Neural progenitor cell (in vitro differentiated cells): ENCODE measurements at regions not wholly inside any gene's neighbourhood (a gene's known extent, or its start where the extent isn't known, plus 50 kb on each side); places are given as distances from the start of the nearest gene placed in this dataset.

Experiments used
- EZH2 ChIP-seq: fragments of 200-600 bp; sonication (generic); IDR thresholded peaks from 2 replicates; pipeline ENCODE4 v1.6.1; 2017; ENCODE audit warnings: antibody characterized with exemption, mild to moderate bottlenecking, moderate library complexity
- EZH2phosphoT487 ChIP-seq: fragments of 200-600 bp; sonication (generic); IDR thresholded peaks from 2 replicates; pipeline ENCODE4 v1.6.1; 2017; ENCODE audit warnings: antibody characterized with exemption
- TF ChIP-seq, protein P1 (sequence below): fragments of 200-600 bp; sonication (generic); IDR thresholded peaks from 2 replicates; pipeline ENCODE4 v1.5.1; 2017; ENCODE audit warnings: antibody characterized with exemption, mild to moderate bottlenecking

- no peak for TF ChIP-seq EZH2
- TF ChIP-seq, protein P1, sequence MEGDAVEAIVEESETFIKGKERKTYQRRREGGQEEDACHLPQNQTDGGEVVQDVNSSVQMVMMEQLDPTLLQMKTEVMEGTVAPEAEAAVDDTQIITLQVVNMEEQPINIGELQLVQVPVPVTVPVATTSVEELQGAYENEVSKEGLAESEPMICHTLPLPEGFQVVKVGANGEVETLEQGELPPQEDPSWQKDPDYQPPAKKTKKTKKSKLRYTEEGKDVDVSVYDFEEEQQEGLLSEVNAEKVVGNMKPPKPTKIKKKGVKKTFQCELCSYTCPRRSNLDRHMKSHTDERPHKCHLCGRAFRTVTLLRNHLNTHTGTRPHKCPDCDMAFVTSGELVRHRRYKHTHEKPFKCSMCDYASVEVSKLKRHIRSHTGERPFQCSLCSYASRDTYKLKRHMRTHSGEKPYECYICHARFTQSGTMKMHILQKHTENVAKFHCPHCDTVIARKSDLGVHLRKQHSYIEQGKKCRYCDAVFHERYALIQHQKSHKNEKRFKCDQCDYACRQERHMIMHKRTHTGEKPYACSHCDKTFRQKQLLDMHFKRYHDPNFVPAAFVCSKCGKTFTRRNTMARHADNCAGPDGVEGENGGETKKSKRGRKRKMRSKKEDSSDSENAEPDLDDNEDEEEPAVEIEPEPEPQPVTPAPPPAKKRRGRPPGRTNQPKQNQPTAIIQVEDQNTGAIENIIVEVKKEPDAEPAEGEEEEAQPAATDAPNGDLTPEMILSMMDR: no peak
- TF ChIP-seq EZH2phosphoT487: no peak
Observed at GRCh38 chr13:73532582-73532981, 473.8 kb downstream of the KLF5 start.
